ENCODE measurements at regions not wholly inside any gene's neighbourhood (a gene's known extent, or its start where the extent isn't known, plus 50 kb on each side); places are given as distances from the start of the nearest gene placed in this dataset.
"Not testable (repeated sequence)": the region's sequence is repeated elsewhere in the genome, so short reads cannot be mapped to it uniquely, and the experiment has no call there.

DNA sequence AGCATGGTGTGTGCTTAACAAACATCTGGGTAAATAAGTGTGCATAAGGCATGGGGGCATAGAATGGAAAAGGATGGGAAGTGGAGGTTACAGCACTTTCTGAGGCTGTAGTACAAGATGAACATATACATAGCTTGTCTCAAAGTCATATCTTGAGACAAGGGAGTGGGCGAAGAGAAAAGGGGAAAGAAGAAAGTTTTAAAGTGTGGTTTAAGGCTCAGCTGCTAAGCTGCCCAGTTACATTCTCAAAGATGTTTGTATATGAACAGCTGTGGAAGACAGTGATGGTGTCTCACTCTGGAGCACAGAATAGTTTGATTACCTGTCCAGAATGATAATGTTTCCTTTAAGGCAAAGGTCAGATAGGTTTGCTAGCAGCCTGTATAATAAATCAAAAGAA is 61.9 kb upstream of the LANCL2 start:
- no peak for DNase-seq (ENCODE audit: low read depth)

DNA sequence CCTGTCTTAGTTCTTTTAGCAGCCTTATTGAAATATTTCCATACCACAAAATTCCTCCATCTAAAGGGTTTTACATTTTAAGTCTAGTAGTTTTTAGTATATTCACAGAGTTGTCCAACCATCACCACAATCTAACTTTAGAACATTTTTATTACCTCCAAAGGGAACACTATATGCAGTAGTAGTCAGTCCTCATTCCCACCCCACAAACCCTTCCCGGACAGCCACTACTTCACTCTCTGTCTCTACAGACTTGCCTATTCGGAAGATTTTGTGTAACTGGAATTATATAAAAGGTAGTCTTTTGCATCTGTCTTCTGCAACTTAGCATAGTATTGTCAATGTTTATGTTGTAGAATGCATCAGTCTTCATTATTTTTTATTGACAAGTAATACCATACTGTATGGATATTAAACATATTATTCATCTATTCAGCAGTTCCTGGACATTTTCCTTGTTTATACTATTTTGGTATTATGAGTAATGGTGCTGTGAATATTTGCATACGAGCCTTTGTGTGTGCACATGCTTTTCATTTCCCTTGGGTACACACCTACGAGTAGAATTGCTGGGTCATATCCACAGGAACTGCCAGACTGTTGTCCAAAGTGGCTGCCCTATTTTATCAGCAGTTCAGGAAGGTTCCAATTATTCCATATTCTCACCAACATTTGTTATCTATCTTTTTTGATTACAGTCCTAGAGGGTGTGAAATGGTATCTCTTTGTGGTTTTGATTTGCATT is 60.9 kb upstream of the LANCL2 start:
- no peak for DNase-seq (ENCODE audit: low read depth)

- DNase-seq (ENCODE audit: low read depth), result no peak
These were observed 60.0 kb upstream of the LANCL2 start for GRCh38 chr7:55305135-55305534.

- no peak for DNase-seq (ENCODE audit: low read depth)
These were observed 58.8 kb upstream of the LANCL2 start for GRCh38 chr7:55306331-55306730.

GRCh38 chr7:55307123-55307916 is 57.8 kb upstream of the LANCL2 start:
- no peak for DNase-seq (ENCODE audit: low read depth)

DNA sequence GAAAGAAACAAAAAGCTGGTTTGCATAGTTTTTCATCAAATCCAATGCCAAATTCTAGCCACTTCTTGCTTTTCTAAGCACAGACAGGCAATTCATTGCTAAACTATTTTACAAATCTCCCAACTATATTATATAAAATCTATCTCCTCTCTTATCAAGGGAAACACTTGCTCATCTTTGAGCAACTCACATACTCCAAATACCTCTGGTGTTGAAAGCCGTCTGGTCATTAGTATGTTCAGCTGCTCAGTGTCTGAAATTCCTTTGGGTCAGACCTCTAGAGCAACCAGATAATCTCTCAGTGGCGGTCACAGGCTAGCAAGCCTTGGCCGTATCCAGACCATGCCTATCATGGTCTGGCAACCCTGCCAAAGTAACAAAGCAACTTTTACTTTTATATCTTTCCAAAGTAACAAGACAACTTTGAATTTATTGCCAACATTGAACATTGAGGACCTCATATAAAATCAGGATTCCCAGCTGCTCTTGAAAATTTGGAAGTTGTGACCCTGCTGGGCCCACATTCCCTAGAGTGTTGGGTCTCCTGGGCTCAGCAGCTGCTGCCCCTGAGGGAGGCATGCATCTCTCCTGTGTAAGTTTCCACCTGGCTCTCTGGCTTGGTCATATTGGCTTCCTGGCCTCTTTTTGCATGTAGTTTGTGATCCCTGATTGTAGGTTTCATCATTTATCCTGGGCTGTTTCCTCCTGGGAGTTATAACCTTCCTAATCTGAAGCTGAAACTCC is 56.8 kb upstream of the LANCL2 start:
- DNase-seq (ENCODE audit: low read depth), result no peak

GRCh38 chr7:55309040-55309991 is 55.8 kb upstream of the LANCL2 start:
- DNase-seq (ENCODE audit: low read depth), result no peak

DNA sequence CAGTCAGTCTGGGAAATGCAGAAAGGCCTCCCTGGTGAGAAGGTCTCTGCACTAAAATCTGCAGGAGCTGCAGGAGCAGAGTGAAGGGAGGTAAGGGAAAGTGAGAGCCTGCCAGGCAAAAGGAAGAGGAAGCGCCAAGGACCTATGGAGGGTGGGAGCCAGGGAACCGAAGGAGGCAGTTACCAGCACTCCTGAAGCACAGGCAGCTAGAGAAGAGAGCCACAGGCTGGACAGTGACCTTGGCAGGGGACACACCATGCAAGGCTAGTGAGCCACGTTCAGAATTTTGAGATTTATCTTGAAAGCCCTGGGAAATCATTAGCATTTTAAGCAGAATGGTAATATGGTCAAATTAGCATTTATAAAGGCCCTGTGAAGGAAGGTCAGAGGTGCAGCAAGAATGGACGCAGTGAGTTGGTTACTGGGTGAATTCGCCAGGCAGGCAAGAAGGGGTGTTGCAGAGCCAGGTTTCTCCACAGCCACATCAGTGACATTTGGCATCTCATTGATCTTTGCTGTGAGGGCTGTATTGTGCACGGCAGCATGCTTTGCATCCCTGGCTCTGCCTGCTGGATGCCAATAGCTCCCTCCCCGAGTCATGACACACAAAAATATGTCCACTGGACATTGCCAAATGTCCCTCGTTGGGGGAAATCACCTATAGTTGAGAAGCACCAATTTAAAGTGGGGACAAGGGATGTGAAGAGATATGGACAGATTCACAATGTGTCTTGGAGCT is 54.7 kb upstream of the LANCL2 start:
- no peak for DNase-seq (ENCODE audit: low read depth)

- DNase-seq (ENCODE audit: low read depth), result not testable (repeated sequence)
These were observed 53.2 kb upstream of the LANCL2 start for GRCh38 chr7:55311892-55312291.

DNA sequence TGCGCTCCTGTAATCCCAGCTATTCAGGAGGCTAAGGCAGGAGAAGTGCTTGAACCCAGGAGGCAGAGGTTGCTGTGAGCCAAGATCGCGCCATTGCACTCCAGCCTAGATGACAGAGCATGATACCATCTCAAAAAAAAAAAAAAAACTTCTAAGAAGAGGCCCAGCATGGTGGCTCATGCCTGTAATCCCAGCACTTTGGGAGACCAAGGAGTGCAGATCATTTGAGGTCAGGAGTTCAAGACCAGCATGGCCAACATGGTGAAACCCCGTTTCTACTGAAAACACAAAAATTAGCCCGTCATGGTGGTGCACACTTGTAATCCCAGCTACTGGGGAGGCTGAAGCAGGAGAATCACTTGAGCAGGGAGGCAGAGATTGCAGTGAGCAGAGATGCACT is 51.5 kb upstream of the LANCL2 start:
- not testable (repeated sequence) for DNase-seq (ENCODE audit: low read depth)

- DNase-seq (ENCODE audit: low read depth), result no peak
These were observed 50.2 kb upstream of the LANCL2 start for GRCh38 chr7:55314967-55315366.
